HL-60 (cell line): ENCODE measurements at regions not wholly inside any gene's neighbourhood (a gene's known extent, or its start where the extent isn't known, plus 50 kb on each side); places are given as distances from the start of the nearest gene placed in this dataset.

Experiments used
- DNase-seq, 2 experiments: peaks; one replicate each; pipeline ENCODE4 v3.0.0-alpha.2; 2010 to 2020; ENCODE audit warnings: low read depth in 1 of 2, low spot score in 1 of 2
- H3K27ac ChIP-seq: fragments of 250-450 bp; sonication (Bioruptor Pico); replicated peaks from 2 replicates; pipeline ENCODE4 v1.5.1; 2020; ENCODE audit warnings: mild to moderate bottlenecking, moderate library complexity
- H3K27me3 ChIP-seq: fragments of 250-450 bp; sonication (Bioruptor Pico); 2 replicates; pipeline ENCODE4 v1.5.1; 2021; ENCODE audit warnings: mild to moderate bottlenecking, moderate library complexity; ENCODE audit not compliant: insufficient read depth, poor library complexity, severe bottlenecking
- H3K4me3 ChIP-seq: replicated peaks from 2 replicates; pipeline ENCODE4 v1.5.1; 2011; ENCODE audit warnings: mild to moderate bottlenecking, control low read depth, low read length; ENCODE audit not compliant: insufficient read depth
- GABPA ChIP-seq: IDR thresholded peaks from 2 replicates; pipeline ENCODE4 v1.6.1; 2012; ENCODE audit warnings: low read depth
- POLR2AphosphoS5 ChIP-seq: IDR thresholded peaks from 2 replicates; pipeline ENCODE4 v1.6.1; 2012; ENCODE audit warnings: low read depth
- SPI1 ChIP-seq: IDR thresholded peaks from 2 replicates; pipeline ENCODE4 v1.6.1; 2012; ENCODE audit warnings: low read depth, mild to moderate bottlenecking, borderline replicate concordance
- TF ChIP-seq, protein P1 (sequence below): IDR thresholded peaks from 2 replicates; pipeline ENCODE4 v1.6.1; 2012; ENCODE audit warnings: low read depth; ENCODE audit not compliant: insufficient replicate concordance
- TF ChIP-seq, protein P2 (sequence below): IDR thresholded peaks from one replicate; pipeline ENCODE4 v1.5.1; 2011; ENCODE audit warnings: low read length, control low read depth, inconsistent platforms; ENCODE audit not compliant: insufficient read depth

DNA sequence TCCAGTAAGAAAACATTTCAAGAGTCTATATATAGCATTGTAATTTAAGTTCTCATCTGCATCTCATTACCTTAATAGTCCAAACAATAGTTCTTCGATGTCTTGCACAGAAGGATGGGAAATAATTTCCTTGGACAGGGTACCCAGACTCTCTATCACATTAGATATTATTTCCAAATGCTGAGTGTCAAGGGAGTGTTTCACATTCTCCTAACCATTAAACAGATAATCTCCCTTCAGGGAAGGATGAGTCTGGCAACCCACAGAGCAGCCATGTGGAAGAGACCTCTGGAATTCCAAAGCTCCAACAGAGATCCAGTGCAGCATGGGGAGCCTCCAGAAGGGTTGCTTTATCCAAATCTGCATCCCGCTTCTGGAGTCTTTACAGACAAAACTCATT lies 89.6 kb downstream of the FZD1 start:
- no peak for TF ChIP-seq GABPA
- TF ChIP-seq SPI1, result no peak
- TF ChIP-seq, protein P1, sequence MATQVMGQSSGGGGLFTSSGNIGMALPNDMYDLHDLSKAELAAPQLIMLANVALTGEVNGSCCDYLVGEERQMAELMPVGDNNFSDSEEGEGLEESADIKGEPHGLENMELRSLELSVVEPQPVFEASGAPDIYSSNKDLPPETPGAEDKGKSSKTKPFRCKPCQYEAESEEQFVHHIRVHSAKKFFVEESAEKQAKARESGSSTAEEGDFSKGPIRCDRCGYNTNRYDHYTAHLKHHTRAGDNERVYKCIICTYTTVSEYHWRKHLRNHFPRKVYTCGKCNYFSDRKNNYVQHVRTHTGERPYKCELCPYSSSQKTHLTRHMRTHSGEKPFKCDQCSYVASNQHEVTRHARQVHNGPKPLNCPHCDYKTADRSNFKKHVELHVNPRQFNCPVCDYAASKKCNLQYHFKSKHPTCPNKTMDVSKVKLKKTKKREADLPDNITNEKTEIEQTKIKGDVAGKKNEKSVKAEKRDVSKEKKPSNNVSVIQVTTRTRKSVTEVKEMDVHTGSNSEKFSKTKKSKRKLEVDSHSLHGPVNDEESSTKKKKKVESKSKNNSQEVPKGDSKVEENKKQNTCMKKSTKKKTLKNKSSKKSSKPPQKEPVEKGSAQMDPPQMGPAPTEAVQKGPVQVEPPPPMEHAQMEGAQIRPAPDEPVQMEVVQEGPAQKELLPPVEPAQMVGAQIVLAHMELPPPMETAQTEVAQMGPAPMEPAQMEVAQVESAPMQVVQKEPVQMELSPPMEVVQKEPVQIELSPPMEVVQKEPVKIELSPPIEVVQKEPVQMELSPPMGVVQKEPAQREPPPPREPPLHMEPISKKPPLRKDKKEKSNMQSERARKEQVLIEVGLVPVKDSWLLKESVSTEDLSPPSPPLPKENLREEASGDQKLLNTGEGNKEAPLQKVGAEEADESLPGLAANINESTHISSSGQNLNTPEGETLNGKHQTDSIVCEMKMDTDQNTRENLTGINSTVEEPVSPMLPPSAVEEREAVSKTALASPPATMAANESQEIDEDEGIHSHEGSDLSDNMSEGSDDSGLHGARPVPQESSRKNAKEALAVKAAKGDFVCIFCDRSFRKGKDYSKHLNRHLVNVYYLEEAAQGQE, result no peak
- TF ChIP-seq POLR2AphosphoS5, result no peak
- TF ChIP-seq, protein P2, sequence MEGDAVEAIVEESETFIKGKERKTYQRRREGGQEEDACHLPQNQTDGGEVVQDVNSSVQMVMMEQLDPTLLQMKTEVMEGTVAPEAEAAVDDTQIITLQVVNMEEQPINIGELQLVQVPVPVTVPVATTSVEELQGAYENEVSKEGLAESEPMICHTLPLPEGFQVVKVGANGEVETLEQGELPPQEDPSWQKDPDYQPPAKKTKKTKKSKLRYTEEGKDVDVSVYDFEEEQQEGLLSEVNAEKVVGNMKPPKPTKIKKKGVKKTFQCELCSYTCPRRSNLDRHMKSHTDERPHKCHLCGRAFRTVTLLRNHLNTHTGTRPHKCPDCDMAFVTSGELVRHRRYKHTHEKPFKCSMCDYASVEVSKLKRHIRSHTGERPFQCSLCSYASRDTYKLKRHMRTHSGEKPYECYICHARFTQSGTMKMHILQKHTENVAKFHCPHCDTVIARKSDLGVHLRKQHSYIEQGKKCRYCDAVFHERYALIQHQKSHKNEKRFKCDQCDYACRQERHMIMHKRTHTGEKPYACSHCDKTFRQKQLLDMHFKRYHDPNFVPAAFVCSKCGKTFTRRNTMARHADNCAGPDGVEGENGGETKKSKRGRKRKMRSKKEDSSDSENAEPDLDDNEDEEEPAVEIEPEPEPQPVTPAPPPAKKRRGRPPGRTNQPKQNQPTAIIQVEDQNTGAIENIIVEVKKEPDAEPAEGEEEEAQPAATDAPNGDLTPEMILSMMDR, result no peak
- Histone ChIP-seq H3K27ac (no peak overlapping the region), H3K27me3 (peaks cover 5% of the 10 kb centered on the region), H3K4me3 (no peak overlapping the region)
- no peak for DNase-seq

DNA sequence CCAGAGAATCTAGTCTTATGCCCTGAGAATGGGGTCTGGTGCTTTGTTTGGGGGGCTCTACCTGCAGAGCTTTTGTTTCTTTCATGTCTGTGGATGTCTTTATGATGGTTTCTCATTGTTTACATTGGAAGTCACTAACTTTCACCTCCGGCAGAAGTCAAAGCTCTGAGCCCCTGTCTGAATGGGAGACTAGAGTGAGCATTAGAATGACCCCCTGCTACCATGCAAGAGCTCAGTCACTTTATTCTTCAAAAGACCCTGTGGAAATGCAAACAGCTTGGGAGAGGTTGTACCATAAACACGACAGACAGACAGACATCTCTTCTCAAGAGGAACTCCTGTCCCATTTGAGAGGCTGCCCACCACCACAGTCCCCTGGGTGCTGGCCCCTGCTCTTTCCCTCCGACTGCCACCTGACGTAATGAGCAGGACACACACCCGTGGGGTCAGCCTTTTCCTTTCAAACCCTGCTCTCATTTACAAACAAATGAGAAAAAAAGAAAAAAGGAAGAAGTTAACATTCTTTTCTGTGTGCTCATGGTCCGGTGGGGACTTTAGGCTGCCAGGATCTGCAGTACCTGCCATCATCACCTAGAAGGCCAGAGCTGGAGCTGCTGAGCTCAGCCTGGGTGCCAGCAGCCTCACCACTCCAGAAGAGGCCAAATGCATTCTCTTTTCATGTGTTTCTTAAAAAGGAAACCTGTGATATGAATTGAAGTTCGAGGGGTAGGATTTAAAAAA lies 91.6 kb downstream of the FZD1 start:
- TF ChIP-seq POLR2AphosphoS5 (no peak), GABPA (no peak), SPI1 (no peak)
- TF ChIP-seq, protein P2, result no peak
- TF ChIP-seq, protein P1, result no peak
- Histone ChIP-seq H3K4me3 (no peak overlapping the region), H3K27me3 (peaks cover 3% of the 10 kb centered on the region), H3K27ac (no peak overlapping the region)
- no peak for DNase-seq

DNA sequence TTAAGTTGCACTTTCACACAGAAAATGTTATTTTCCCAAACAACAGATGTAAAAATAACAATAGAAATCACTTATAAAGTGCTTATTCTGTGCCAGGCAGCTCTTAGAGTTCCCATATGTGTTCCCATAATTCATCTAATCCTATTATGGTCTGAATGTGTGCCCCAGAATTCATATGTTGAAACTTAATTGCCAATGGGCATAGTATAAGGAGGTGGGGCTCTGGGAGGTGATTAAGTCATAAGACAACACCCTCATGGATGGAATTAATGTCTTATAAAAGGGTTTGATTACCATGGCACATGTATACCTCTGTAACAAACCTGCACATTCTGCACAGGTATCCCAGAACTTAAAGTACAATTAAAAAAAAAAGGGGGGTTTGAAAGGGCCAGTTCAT lies 92.7 kb downstream of the FZD1 start:
- Histone ChIP-seq H3K27ac (no peak overlapping the region), H3K4me3 (no peak overlapping the region), H3K27me3 (peaks cover 3% of the 10 kb centered on the region)
- DNase-seq, result no peak
- TF ChIP-seq SPI1 (no peak), GABPA (no peak), POLR2AphosphoS5 (no peak)
- TF ChIP-seq, protein P2, result no peak
- TF ChIP-seq, protein P1, result no peak
